Neural progenitor cell (in vitro differentiated cells): ENCODE measurements at regions not wholly inside any gene's neighbourhood (a gene's known extent, or its start where the extent isn't known, plus 50 kb on each side); places are given as distances from the start of the nearest gene placed in this dataset.

Experiments used
- CTCF ChIP-seq: fragments of 200-600 bp; sonication (generic); IDR thresholded peaks from 2 replicates; pipeline ENCODE4 v1.5.1; 2017; ENCODE audit warnings: antibody characterized with exemption, mild to moderate bottlenecking
- EZH2phosphoT487 ChIP-seq: fragments of 200-600 bp; sonication (generic); IDR thresholded peaks from 2 replicates; pipeline ENCODE4 v1.6.1; 2017; ENCODE audit warnings: antibody characterized with exemption

- TF ChIP-seq CTCF (no peak), EZH2phosphoT487 (no peak)
Measured at GRCh38 chr1:221429264-221429663, 312.6 kb downstream of the DUSP10 start.
